Stimulated activated CD4-positive, alpha-beta T cell treated with anti-CD3 and anti-CD28 coated beads, Interleukin-15, amount 100 ng/mL, for 48 hours (primary cell): ENCODE measurements at regions not wholly inside any gene's neighbourhood (a gene's known extent, or its start where the extent isn't known, plus 50 kb on each side); places are given as distances from the start of the nearest gene placed in this dataset.

Experiments
- DNase-seq, 2 donors: peaks; one replicate each; pipeline ENCODE4 v3.0.0-alpha.2; 2020; ENCODE audit warnings: low read depth in 2 of 2

- no peak for DNase-seq
Observed at GRCh38 chr9:630817-631216, 210.7 kb upstream of the DMRT1 start.

DNA sequence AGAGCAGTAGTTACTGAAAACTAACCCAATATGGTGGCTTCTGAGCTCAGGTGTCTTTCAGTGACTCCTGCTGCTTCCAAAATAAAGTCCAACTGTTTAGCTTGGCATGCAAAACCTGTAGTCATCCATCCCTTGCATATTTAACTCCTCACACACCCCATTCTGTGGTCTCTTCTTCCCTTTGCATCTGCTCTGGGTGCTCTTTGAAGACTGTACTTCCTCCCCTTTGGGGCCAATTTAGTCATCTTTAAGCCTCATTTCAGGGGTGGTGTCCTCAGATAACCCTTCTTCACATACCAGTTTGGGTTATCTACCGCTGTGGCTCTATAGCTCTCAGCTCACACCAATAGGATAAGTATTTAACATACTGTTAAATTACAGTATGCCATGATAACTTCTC lies 209.9 kb upstream of the DMRT1 start:
- no peak for DNase-seq

DNA sequence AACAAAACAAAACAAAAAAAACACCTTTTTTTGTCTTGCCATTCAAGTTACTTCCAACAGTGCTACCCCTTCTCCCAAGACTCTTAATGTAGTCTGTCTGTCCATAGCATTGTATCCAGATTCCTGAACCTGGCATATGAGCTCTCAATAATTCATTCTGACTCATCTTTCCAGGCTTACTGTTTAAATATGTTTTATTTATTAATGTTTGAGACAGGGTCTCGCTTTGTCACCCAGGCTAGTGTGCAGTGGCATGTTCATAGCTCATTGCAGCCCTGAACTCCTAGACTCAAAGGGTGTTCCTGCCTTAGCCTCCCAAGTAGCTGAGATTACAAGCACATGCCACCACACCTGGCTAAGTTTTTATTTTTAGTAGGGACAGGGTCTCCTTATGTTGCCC lies 208.0 kb upstream of the DMRT1 start:
- DNase-seq = no peak

GRCh38 chr9:636931-637591 lies 204.4 kb upstream of the DMRT1 start:
- DNase-seq = no peak

DNA sequence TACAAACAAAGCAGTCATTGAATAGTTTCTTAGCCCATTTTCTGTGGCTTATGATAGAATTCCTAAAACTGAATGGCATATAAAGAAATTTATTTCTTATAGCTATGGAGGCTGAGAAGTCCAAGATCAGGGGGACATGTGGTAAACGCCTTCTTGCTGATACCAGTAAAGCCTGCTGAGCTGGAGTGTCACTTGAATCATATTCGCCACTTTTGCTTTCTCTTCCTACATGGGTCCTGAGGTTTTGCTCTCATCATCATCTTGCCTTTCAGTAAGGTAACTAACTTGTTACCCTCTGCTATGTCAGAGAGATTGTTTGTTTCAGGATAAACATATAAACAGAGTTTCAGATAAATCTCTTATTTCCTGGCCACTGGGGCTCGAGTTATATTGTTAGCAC lies 203.3 kb upstream of the DMRT1 start:
- DNase-seq = no peak

- no peak for DNase-seq
Observed at GRCh38 chr9:642014-642413, 199.5 kb upstream of the DMRT1 start.

- DNase-seq = no peak
Observed at GRCh38 chr9:643966-644365, 197.5 kb upstream of the DMRT1 start.

- no peak for DNase-seq
Observed at GRCh38 chr9:647522-647921, 194.0 kb upstream of the DMRT1 start.

GRCh38 chr9:649128-650074 lies 192.1 kb upstream of the DMRT1 start:
- DNase-seq = no peak

DNA sequence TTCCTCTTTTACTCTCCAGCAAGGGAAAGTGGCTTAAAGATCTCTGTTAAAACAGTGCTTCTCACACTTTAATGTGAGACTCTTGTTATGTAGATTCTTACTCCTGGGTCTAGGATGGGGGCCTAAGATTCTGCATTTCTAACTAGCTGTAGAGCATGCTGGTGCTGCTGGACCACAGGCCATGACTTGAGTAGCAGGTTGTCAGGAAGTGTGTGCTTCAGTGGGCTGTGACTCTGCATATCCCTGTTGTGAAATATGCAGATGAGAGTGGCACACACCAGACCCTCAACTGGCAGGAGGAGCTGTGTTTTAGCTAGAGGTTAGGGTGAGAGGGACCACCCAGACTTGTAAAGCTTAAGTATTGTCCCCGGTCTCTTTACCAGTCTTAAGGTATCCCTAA lies 191.1 kb upstream of the DMRT1 start:
- DNase-seq = no peak

- no peak for DNase-seq
Observed at GRCh38 chr9:651371-651770, 190.1 kb upstream of the DMRT1 start.

DNA sequence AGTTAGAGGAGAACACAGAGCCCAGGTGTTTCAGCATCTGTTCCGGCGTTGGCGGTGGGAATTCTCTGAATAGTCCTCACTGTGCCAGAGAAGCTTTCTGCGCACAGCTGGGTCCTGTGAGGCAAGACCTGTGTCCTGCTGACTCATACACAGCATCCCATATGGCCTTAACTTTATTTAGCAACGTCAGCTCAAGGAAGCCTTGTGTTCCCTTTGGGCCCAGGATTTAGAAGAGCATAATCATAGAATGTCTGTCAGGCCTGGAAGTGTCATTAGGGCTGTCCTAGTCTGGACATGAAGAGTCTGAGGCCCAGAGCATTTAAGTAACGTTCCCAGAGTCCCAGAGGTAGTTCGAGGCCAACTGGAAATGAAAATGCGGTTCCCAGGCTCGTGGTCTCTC lies 188.6 kb upstream of the DMRT1 start:
- no peak for DNase-seq

- DNase-seq = no peak
Observed at GRCh38 chr9:653421-653820, 188.1 kb upstream of the DMRT1 start.

DNA sequence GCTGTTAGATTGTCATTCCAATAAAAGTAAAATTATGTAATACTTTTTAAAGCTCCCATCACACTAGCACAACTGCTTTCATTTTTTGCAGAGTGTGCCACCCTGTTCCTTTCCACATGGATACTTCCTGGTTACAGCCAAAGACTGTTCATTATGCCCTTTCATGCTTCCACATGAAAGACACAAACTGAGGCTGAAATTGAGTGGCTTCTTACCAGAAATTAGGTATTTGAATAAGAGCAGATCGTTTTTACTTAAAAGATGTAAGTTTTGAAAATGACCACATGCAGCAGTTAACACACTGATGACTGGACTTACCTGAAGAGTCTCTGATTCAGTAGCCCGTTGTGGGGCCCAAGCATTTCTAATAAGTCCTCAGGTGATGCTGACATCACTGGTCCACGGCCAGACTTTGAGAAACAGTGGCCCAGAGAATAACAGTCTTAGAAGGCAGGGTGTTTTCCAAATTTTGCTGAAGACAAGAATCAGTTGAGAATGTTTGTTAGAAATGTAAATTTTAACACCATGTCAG lies 187.6 kb upstream of the DMRT1 start:
- DNase-seq = no peak

DNA sequence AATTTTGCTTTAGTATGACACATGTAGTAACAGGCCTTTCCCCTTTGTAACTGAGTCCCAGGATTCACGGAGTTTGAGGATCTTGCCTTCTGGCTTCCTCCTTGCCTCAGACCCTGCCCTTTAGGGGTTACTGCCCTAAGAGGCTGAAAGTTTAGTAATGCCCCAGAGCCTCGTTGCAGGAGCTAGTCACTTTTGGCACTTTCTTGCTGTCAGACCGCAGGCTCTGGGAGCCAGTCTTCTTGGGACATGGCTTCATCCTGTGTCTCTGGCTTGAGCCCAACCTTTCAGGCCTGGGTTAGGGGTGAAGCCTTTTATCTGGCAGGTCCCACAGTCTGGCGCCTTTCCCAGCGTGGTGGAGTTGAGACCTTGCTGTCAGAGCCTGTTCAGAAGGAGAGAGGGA lies 185.6 kb upstream of the DMRT1 start:
- no peak for DNase-seq

GRCh38 chr9:656926-657568 lies 184.4 kb upstream of the DMRT1 start:
- DNase-seq = no peak

- no peak for DNase-seq
Observed at GRCh38 chr9:659286-659685, 182.2 kb upstream of the DMRT1 start.

GRCh38 chr9:660227-660626 lies 181.3 kb upstream of the DMRT1 start:
- DNase-seq = no peak

- no peak for DNase-seq
Observed at GRCh38 chr9:663541-663940, 178.0 kb upstream of the DMRT1 start.

DNA sequence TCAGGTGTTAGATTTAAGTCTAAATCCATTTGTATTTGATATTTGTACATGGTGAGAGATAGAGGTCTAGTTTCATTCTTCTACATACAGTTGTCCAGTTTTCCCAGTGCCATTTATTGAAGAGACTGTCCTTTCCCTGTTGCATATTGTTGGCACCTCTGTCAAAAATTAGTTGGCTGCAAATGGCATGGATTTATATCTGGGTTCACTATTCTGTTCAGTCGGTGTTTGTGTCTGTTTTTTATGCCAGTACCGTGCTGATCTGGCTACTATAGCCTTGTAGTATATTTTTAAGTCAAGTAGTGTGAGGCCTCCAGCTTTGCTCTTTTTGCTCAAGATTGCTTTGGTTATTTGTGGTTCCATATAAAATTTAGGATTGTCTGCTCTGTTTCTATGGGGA lies 176.2 kb upstream of the DMRT1 start:
- DNase-seq = no peak

DNA sequence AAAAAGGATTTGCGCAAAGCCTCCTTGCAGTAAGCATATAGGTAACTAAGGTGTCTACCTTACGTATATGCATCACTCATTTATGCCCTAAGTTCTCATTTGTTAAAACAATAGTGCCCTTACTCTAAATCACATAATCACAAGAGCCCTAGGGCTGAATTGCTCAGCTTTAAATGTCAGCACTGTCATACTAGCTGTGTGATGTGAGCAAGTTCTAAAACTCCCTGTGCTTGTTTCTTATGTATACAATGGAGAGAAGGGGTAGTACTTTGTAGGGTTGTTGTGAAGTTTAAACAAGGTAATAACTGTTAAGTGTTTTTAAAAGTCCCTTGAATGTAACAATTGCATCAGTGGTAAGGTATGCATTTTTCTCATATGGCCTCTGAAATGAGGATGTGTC lies 169.5 kb upstream of the DMRT1 start:
- no peak for DNase-seq

- no peak for DNase-seq
Observed at GRCh38 chr9:672851-673250, 168.6 kb upstream of the DMRT1 start.
